ENCODE measurements at regions not wholly inside any gene's neighbourhood (a gene's known extent, or its start where the extent isn't known, plus 50 kb on each side); places are given as distances from the start of the nearest gene placed in this dataset.
"Not testable (repeated sequence)": the region's sequence is repeated elsewhere in the genome, so short reads cannot be mapped to it uniquely, and the experiment has no call there.

DNA sequence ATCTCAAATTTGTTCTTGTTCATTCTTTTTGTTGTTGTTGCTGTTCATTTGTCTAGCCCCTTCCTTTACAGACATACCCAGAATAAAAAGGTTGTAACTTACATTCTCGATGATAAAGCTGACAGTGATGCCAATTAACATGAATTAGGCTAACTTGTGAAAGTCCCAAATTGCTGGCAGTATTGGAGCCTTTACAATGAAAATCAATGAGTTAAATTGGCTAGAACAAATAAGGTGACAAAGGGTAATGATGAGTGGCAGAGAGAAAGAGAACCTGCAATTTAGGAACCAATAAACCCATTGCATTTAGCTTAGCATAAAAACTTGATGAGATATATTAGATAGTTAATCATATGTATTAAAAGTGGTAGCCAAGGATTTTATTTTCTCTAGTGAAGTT is 521.0 kb downstream of the ADCYAP1 start:
- H3K36me3 Mint-ChIP-seq, result no peaks in the 10 kb centered on the region
- TF ChIP-seq CTCF (IDR thresholded peaks at IDR 0.05; ENCODE audit: unreplicated experiment), result no peak
- H3K27me3 Mint-ChIP-seq (ENCODE audit: low read depth), result peaks cover 20% of the 10 kb centered on the region

DNA sequence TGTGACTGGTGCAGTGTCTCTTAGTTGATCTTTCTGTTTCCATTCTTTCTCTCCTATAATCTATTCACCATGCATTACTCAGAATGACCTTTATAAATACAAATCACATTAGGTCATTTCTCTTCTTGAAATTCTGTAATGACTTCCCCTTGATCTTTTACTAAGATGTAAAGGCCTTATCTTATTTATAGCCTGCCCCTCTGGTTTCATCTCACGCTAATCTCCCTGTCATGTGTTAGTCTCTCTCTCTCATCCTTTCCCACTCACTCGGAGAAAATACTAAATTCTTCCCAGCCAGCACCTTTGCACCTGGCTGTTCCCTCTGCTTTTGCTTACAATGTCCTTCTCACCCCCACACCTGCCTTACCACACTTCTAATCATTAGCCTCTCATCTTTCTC is 530.8 kb downstream of the ADCYAP1 start:
- Mint-ChIP-seq H3K4me1 (peaks cover 11% of the 10 kb centered on the region), H3K27me3 (ENCODE audit: low read depth) (no peaks in the 10 kb centered on the region), H3K27ac (no peak overlapping the region), H3K36me3 (no peaks in the 10 kb centered on the region), H3K9me3 (peaks cover 3% of the 10 kb centered on the region), H3K4me3 (no peak overlapping the region)
- DNase-seq (ENCODE audit: low spot score in 2 of 2, unreplicated experiment in 2 of 2), result no peak
- TF ChIP-seq CTCF (IDR thresholded peaks at IDR 0.05; ENCODE audit: unreplicated experiment), result no peak

More for the DNA sequence above, 521.0 kb downstream of the ADCYAP1 start:
- Mint-ChIP-seq H3K27ac (no peak overlapping the region), H3K4me1 (peaks cover 1% of the 10 kb centered on the region), H3K4me3 (no peak overlapping the region), H3K9me3 (peaks cover 2% of the 10 kb centered on the region)
- no peak for DNase-seq (ENCODE audit: low spot score in 2 of 2, unreplicated experiment in 2 of 2)

DNA sequence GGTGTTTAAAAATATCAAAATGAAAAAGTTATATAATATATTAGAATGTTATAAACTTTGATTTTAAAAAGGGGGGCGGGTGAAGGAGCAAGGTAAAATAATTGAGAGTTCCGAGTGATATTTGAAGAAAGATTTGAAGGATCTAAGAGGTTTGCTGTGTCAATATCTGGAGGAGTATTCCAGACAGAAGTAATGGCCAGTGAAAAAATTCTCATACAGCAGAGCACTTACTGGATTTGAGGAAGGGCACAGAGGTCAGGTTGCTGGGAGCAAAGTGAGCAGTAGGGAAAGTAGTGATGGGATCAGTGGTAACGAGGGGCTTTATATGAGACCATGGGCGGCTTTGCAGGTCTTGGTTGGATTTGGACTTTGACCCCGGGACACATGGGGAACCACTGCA is 531.5 kb downstream of the ADCYAP1 start:
- Mint-ChIP-seq H3K27me3 (ENCODE audit: low read depth) (no peaks in the 10 kb centered on the region), H3K4me3 (no peak overlapping the region), H3K9me3 (no peaks in the 10 kb centered on the region), H3K36me3 (no peaks in the 10 kb centered on the region), H3K27ac (no peak overlapping the region), H3K4me1 (peaks cover 9% of the 10 kb centered on the region)
- no peak for DNase-seq (ENCODE audit: low spot score in 2 of 2, unreplicated experiment in 2 of 2)
- TF ChIP-seq CTCF (IDR thresholded peaks at IDR 0.05; ENCODE audit: unreplicated experiment), result no peak

DNA sequence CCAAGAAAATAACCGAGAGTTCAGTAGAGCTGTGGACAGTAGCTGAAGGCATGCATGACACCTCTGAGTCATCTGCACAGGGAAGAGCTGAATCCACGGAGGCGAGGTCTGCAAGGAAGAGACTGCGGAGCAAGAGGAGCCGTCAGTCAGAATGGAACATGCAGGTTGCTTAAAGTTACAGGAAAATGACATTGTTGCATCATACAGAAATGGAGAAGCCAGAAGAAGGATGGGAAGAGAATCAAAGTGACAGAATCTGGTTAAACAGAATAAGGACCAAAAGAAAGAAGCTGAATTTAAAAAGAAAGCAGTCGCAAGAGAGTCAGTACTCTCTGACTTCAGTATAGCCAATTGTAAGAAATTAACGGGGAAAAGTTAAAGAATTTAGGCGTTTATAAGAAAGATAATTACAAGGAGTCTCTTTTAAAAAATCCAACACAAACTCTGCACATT is 533.8 kb downstream of the ADCYAP1 start:
- TF ChIP-seq CTCF (IDR thresholded peaks at IDR 0.05; ENCODE audit: unreplicated experiment), result no peak
- Mint-ChIP-seq H3K27ac (no peak overlapping the region), H3K36me3 (no peaks in the 10 kb centered on the region), H3K9me3 (no peaks in the 10 kb centered on the region), H3K27me3 (ENCODE audit: low read depth) (no peaks in the 10 kb centered on the region), H3K4me3 (no peak overlapping the region), H3K4me1 (peaks cover 4% of the 10 kb centered on the region)
- DNase-seq (ENCODE audit: low spot score in 2 of 2, unreplicated experiment in 2 of 2), result no peak

GRCh38 chr18:1438967-1439366 is 534.3 kb downstream of the ADCYAP1 start:
- Mint-ChIP-seq H3K9me3 (no peaks in the 10 kb centered on the region), H3K4me1 (peaks cover 4% of the 10 kb centered on the region), H3K36me3 (no peaks in the 10 kb centered on the region), H3K27ac (no peak overlapping the region), H3K4me3 (no peak overlapping the region), H3K27me3 (ENCODE audit: low read depth) (no peaks in the 10 kb centered on the region)
- no peak for TF ChIP-seq CTCF (IDR thresholded peaks at IDR 0.05; ENCODE audit: unreplicated experiment)
- no peak for DNase-seq (ENCODE audit: low spot score in 2 of 2, unreplicated experiment in 2 of 2)

DNA sequence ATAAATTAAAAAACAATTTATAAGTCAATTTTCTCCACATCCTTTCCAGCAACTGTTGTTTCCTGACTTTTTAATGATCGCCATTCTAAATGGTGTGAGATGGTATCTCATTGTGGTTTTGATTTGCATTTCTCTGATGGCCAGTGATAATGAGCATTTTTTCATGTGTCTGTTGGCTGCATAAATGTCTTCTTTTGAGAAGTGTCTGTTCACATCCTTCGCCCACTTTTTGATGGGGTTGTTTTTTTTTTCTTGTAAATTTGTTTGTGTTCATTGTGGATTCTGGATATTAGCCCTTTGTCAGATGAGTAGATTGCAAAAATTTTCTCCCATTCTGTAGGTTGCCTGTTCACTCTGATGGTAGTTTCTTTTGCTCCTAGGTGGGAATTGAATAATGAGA is 539.4 kb downstream of the ADCYAP1 start:
- not testable (repeated sequence) for H3K36me3 Mint-ChIP-seq; H3K27ac Mint-ChIP-seq; H3K27me3 Mint-ChIP-seq (ENCODE audit: low read depth); H3K4me1 Mint-ChIP-seq; H3K9me3 Mint-ChIP-seq; DNase-seq (ENCODE audit: low spot score in 2 of 2, unreplicated experiment in 2 of 2); H3K4me3 Mint-ChIP-seq

Data from mesothelial cell of epicardium (in vitro differentiated cells).